Activated CD4-positive, alpha-beta T cell treated with anti-CD3 and anti-CD28 coated beads, Interleukin-2, amount 10 ng/mL, durations not matched to agents 7 days and 5 days (primary cell): ENCODE measurements at regions not wholly inside any gene's neighbourhood (a gene's known extent, or its start where the extent isn't known, plus 50 kb on each side); places are given as distances from the start of the nearest gene placed in this dataset.
"Not testable (repeated sequence)": the region's sequence is repeated elsewhere in the genome, so short reads cannot be mapped to it uniquely, and the experiment has no call there.

Experiments
- CTCF ChIA-PET: fragments of 350-600 bp; sonication (Branson Sonifier 250); formaldehyde crosslinking; loops from one replicate; lab custom pipeline; 2021; ENCODE audit warnings: antibody characterized with exemption; lab: Charles Lee
- POLR2A ChIA-PET: fragments of 350-600 bp; sonication (Branson Sonifier 250); formaldehyde crosslinking; loops from one replicate; lab custom pipeline; 2021; ENCODE audit warnings: antibody characterized with exemption; lab: Charles Lee
- DNase-seq: peaks from one replicate; pipeline ENCODE4 v3.0.0-alpha.2; 2020
- H3K27ac Mint-ChIP-seq: one replicate; pipeline ENCODE4 v1.8.0; 2021; ENCODE audit warnings: mild to moderate bottlenecking, moderate library complexity, mixed read lengths
- H3K27me3 Mint-ChIP-seq: one replicate; pipeline ENCODE4 v1.8.0; 2021; ENCODE audit warnings: mixed read lengths
- H3K36me3 Mint-ChIP-seq: one replicate; pipeline ENCODE4 v1.8.0; 2021; ENCODE audit warnings: low read depth, mixed read lengths
- H3K4me1 Mint-ChIP-seq: one replicate; pipeline ENCODE4 v1.8.0; 2021; ENCODE audit warnings: mixed read lengths
- H3K4me3 Mint-ChIP-seq: one replicate; pipeline ENCODE4 v1.8.0; 2021; ENCODE audit warnings: mild to moderate bottlenecking, moderate library complexity, mixed read lengths
- H3K9me3 Mint-ChIP-seq: one replicate; pipeline ENCODE4 v1.8.0; 2021; ENCODE audit warnings: mixed read lengths

DNA sequence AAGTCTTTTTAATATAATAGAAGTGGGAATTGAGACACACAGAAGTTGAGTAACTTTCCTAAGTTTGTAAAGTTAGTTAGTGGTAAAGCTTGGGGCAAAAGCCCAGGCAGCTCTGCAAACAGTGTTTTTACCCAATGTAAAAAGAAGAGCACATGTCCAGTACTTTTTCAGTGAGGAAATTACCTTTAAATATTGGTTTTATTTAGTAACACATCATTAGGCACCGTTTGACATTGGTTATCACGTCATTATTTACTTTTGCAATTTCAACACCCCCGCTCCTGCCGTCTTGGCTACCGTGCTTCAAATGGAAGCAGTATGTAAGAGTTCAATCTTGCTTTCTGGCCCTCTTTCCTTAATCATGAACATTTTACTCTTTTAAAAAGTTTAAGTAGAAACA lies 807.9 kb downstream of the EPHA4 start:
- Mint-ChIP-seq H3K27me3 (no peaks in the 10 kb centered on the region), H3K4me3 (no peak overlapping the region), H3K27ac (no peak overlapping the region), H3K36me3 (no peaks in the 10 kb centered on the region), H3K9me3 (no peaks in the 10 kb centered on the region), H3K4me1 (no peaks in the 10 kb centered on the region)
- ChIA-PET POLR2A (no interaction called here), CTCF (no interaction called here)
- no peak for DNase-seq

DNA sequence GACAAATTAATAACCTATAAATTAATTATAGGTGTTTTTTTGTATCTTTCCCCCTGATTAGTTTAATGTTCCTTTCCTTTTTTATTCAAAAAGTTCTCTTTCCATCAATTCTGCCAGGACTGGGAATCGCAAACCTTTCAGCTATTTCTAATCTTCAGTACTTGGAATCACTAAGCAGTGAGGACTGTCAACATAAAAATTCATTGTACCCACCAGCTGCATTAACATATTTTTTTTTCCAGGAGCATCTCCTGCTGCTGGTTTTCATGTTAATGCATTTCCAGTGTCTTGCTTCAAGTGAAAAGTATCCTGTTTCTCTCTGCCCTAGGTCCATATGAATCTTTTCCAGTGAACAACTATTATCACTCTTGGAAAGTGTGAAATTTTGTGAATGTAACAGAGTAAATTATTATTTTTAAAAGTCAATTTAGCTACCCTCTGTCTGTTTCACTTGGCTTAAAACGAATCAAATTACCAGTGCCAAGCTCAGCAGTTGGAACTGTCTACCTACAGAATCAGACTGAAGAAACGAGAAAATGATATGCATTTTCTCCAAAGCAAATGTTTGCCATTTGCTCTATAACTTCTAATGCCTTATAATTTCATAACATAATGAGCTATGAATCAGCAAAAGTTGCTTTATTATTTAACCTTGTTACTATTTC lies 804.4 kb downstream of the EPHA4 start:
- Mint-ChIP-seq H3K27me3 (no peaks in the 10 kb centered on the region), H3K27ac (no peak overlapping the region), H3K36me3 (no peaks in the 10 kb centered on the region), H3K9me3 (no peaks in the 10 kb centered on the region), H3K4me1 (no peaks in the 10 kb centered on the region), H3K4me3 (no peak overlapping the region)
- POLR2A ChIA-PET, result no interaction called here
- CTCF ChIA-PET, result no interaction called here
- no peak for DNase-seq

GRCh38 chr2:220775856-220776488 lies 796.1 kb downstream of the EPHA4 start:
- Mint-ChIP-seq H3K27me3 (no peaks in the 10 kb centered on the region), H3K36me3 (no peaks in the 10 kb centered on the region), H3K4me1 (no peaks in the 10 kb centered on the region), H3K27ac (no peak overlapping the region), H3K4me3 (no peak overlapping the region), H3K9me3 (no peaks in the 10 kb centered on the region)
- DNase-seq, result no peak
- ChIA-PET POLR2A (no interaction called here), CTCF (no interaction called here)

GRCh38 chr2:220779076-220779475 lies 793.0 kb downstream of the EPHA4 start:
- POLR2A ChIA-PET, H3K4me1 Mint-ChIP-seq, H3K36me3 Mint-ChIP-seq, H3K27me3 Mint-ChIP-seq, H3K27ac Mint-ChIP-seq, H3K9me3 Mint-ChIP-seq, DNase-seq, H3K4me3 Mint-ChIP-seq, CTCF ChIA-PET: not testable (repeated sequence)

GRCh38 chr2:220779511-220779910 lies 792.6 kb downstream of the EPHA4 start:
- H3K36me3 Mint-ChIP-seq, result no peaks in the 10 kb centered on the region
- H3K4me1 Mint-ChIP-seq, result no peaks in the 10 kb centered on the region
- H3K27ac Mint-ChIP-seq, result no peak overlapping the region
- no peaks in the 10 kb centered on the region for H3K27me3 Mint-ChIP-seq
- H3K4me3 Mint-ChIP-seq, result no peak overlapping the region
- no peak for DNase-seq
- ChIA-PET POLR2A (no interaction called here), CTCF (no interaction called here)
- no peaks in the 10 kb centered on the region for H3K9me3 Mint-ChIP-seq

GRCh38 chr2:220779931-220780330 lies 792.2 kb downstream of the EPHA4 start:
- POLR2A ChIA-PET, result no interaction called here
- H3K27me3 Mint-ChIP-seq, result no peaks in the 10 kb centered on the region
- CTCF ChIA-PET, result no interaction called here
- no peaks in the 10 kb centered on the region for H3K9me3 Mint-ChIP-seq
- no peak overlapping the region for H3K4me3 Mint-ChIP-seq
- H3K36me3 Mint-ChIP-seq, result no peaks in the 10 kb centered on the region
- no peaks in the 10 kb centered on the region for H3K4me1 Mint-ChIP-seq
- H3K27ac Mint-ChIP-seq, result no peak overlapping the region
- no peak for DNase-seq

DNA sequence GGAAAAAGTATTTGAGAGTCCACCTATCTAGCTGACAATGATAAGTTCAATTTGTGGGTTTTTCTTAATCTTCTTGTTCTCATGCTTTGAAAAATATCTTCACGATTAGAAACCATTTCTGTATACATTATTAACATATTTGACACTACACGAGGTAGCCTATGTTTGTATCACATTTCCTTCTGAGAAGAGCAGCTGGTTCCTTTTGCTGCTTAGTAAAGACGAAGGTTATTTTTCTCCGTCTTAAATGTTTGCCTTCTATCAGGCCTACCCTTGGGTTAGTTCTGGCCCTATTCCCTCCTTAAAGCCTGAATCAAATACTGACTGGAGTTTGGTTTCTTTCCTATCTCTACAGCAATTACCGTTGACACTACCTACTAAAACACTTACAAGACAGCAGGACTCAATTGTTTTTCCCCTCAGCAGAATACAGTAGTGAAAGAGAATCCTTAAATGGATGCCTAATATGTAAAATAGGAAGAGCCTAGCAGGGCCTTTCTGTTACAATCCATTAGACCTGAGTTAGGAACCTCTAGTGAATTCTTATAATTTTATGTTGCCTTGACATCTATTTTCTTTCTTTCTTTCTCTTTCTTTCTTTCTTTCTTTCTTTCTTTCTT lies 790.4 kb downstream of the EPHA4 start:
- Mint-ChIP-seq H3K4me1 (no peaks in the 10 kb centered on the region), H3K27me3 (no peaks in the 10 kb centered on the region), H3K27ac (no peak overlapping the region), H3K36me3 (no peaks in the 10 kb centered on the region), H3K9me3 (no peaks in the 10 kb centered on the region), H3K4me3 (no peak overlapping the region)
- ChIA-PET POLR2A (no interaction called here), CTCF (no interaction called here)
- no peak for DNase-seq

- Mint-ChIP-seq H3K27ac (no peak overlapping the region), H3K27me3 (no peaks in the 10 kb centered on the region), H3K4me1 (no peaks in the 10 kb centered on the region), H3K36me3 (no peaks in the 10 kb centered on the region), H3K9me3 (no peaks in the 10 kb centered on the region), H3K4me3 (no peak overlapping the region)
- POLR2A ChIA-PET, result no interaction called here
- DNase-seq, result no peak
- CTCF ChIA-PET, result no interaction called here
These were observed 789.4 kb downstream of the EPHA4 start for GRCh38 chr2:220782609-220783113.

DNA sequence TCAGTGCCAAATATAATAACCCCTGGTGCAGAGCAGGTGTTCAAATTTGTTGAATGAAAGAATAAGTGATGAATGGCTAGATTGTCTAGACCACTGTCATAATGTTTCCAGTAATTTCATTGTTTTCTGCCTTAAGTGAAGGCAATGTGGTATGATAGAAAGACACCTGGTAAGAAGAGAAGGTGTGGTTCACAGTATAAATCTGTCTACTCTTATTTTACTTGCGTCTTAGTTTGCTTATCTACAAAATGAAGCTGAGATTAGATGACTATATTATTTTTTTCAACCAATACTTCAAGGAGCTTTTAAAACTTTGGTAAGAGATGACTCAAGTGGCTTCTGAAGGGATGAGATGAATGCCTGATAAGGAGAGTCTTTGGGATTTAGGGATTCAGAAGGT lies 788.4 kb downstream of the EPHA4 start:
- POLR2A ChIA-PET, result no interaction called here
- H3K27me3 Mint-ChIP-seq, result no peaks in the 10 kb centered on the region
- no peaks in the 10 kb centered on the region for H3K4me1 Mint-ChIP-seq
- H3K4me3 Mint-ChIP-seq, result no peak overlapping the region
- no peak for DNase-seq
- no peaks in the 10 kb centered on the region for H3K9me3 Mint-ChIP-seq
- H3K36me3 Mint-ChIP-seq, result no peaks in the 10 kb centered on the region
- CTCF ChIA-PET, result no interaction called here
- H3K27ac Mint-ChIP-seq, result no peak overlapping the region

- POLR2A ChIA-PET, result no interaction called here
- no peak for DNase-seq
- H3K27ac Mint-ChIP-seq, result no peak overlapping the region
- H3K9me3 Mint-ChIP-seq, result no peaks in the 10 kb centered on the region
- no peaks in the 10 kb centered on the region for H3K4me1 Mint-ChIP-seq
- H3K36me3 Mint-ChIP-seq, result no peaks in the 10 kb centered on the region
- H3K27me3 Mint-ChIP-seq, result no peaks in the 10 kb centered on the region
- no peak overlapping the region for H3K4me3 Mint-ChIP-seq
- CTCF ChIA-PET, result no interaction called here
These were observed 786.9 kb downstream of the EPHA4 start for GRCh38 chr2:220785178-220785577.

- Mint-ChIP-seq H3K27me3 (no peaks in the 10 kb centered on the region), H3K27ac (no peak overlapping the region), H3K4me1 (no peaks in the 10 kb centered on the region), H3K9me3 (no peaks in the 10 kb centered on the region), H3K36me3 (no peaks in the 10 kb centered on the region), H3K4me3 (no peak overlapping the region)
- ChIA-PET CTCF (no interaction called here), POLR2A (no interaction called here)
- no peak for DNase-seq
These were observed 785.9 kb downstream of the EPHA4 start for GRCh38 chr2:220786216-220786615.

GRCh38 chr2:220787251-220787650 lies 784.9 kb downstream of the EPHA4 start:
- Mint-ChIP-seq H3K4me1 (no peaks in the 10 kb centered on the region), H3K36me3 (no peaks in the 10 kb centered on the region), H3K27ac (no peak overlapping the region), H3K9me3 (no peaks in the 10 kb centered on the region), H3K27me3 (no peaks in the 10 kb centered on the region), H3K4me3 (no peak overlapping the region)
- ChIA-PET CTCF (no interaction called here), POLR2A (no interaction called here)
- no peak for DNase-seq

GRCh38 chr2:220789961-220790360 lies 782.1 kb downstream of the EPHA4 start:
- Mint-ChIP-seq H3K4me1 (no peaks in the 10 kb centered on the region), H3K27ac (no peak overlapping the region), H3K4me3 (no peak overlapping the region), H3K27me3 (no peaks in the 10 kb centered on the region), H3K9me3 (no peaks in the 10 kb centered on the region), H3K36me3 (no peaks in the 10 kb centered on the region)
- POLR2A ChIA-PET, result no interaction called here
- CTCF ChIA-PET, result no interaction called here
- no peak for DNase-seq
